ENCODE measurements at regions not wholly inside any gene's neighbourhood (a gene's known extent, or its start where the extent isn't known, plus 50 kb on each side); places are given as distances from the start of the nearest gene placed in this dataset.

DNA sequence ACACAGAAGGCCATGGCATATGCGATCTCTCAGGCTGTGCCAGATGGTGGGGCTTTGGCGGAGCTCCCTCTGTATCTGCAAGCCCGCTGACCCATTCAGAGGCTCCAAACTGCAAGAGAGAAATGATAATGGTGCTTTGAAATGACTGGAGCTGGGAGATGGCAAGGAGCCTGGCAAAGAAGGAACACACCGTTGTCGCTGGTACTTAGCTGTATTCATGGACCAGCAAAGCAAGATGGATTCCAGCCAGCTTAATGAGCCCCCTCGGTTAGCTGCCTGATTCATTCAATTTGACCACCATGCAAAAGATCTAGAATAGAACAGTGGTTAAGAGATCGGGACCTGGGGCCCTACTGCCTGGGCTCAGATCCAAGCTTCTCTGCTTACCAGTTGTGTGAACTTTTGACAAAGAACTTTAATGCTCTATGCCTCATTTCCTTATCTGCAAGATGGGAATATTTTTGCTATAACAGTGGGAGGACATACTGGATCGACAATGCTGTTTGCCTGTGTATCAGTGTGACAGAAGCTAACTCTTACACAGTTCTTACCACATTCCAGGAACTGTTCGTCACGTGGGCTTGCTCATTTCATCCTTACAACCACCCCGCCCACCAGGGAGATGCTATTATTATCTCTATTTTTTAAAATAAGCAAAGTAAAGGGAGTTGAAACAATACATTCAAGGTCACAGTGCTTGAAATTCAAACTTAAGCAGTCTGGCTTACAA lies 317.8 kb upstream of the SULF2 start:
- intact Hi-C loops (cut with micrococcal nuclease) = no loop called here
- Mint-ChIP-seq H3K36me3 (ENCODE audit: insufficient read depth, unreplicated experiment) (peaks cover 6% of the 10 kb centered on the region), H3K4me1 (ENCODE audit: insufficient read depth, unreplicated experiment) (peaks cover 30% of the 10 kb centered on the region), H3K27ac (ENCODE audit: low read depth, unreplicated experiment) (no peak overlapping the region), H3K9me3 (ENCODE audit: unreplicated experiment) (peaks cover 7% of the 10 kb centered on the region), H3K27me3 (ENCODE audit: insufficient read depth, unreplicated experiment) (peaks cover 21% of the 10 kb centered on the region), H3K4me3 (ENCODE audit: unreplicated experiment) (no peak overlapping the region)
- no TSS peak for BruUV-seq (replicated peaks)
- ChIA-PET CTCF (interaction anchor here (0.9 kb wide), 1 partner anchor 517 kb away, joined by 4 read pairs; no protein-coding TSS in a partner anchor), POLR2A (interaction anchor here (0.6 to 1.0 kb wide), 2 partner anchors 26 to 383 kb away, joined by 3 to 5 read pairs; no protein-coding TSS in a partner anchor)
- TF ChIP-seq, protein P1, sequence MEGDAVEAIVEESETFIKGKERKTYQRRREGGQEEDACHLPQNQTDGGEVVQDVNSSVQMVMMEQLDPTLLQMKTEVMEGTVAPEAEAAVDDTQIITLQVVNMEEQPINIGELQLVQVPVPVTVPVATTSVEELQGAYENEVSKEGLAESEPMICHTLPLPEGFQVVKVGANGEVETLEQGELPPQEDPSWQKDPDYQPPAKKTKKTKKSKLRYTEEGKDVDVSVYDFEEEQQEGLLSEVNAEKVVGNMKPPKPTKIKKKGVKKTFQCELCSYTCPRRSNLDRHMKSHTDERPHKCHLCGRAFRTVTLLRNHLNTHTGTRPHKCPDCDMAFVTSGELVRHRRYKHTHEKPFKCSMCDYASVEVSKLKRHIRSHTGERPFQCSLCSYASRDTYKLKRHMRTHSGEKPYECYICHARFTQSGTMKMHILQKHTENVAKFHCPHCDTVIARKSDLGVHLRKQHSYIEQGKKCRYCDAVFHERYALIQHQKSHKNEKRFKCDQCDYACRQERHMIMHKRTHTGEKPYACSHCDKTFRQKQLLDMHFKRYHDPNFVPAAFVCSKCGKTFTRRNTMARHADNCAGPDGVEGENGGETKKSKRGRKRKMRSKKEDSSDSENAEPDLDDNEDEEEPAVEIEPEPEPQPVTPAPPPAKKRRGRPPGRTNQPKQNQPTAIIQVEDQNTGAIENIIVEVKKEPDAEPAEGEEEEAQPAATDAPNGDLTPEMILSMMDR (IDR thresholded peaks at IDR 0.05; ENCODE audit: unreplicated experiment) = no peak
- no peak for DNase-seq (ENCODE audit: unreplicated experiment)

DNA sequence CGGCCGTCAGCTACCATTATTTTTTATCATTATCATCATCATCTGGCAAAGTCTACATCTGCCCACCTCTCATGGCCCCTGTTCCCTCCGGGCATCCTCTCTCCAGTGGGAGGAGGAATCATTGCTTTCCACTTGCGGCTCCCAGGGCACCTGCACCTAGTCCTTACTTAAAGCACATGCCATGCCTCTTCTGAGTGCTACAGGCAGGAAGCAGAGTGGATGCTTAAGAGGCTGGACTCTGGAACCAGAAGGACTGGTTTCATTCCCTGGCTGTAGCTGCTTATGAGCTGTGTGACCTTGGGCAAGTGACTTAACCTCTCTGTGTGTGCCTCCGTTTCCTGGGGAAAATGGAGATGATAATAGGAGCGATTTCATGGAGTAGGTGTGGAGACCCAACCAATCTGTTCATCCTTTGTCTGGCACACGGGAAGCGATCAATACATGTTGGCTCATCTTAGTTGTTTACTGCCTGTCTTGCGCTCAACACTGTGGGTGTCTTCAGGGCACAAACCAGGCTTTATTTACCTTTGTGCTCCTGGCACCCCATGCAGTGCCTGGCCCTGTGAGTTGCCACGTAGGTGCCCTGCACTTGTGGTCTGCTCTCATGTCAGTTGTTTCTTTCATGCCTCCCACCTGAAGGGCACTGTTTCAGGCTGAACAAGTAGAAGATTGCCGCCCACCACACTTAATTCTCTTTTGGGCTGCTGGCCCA lies 317.0 kb upstream of the SULF2 start:
- H3K9me3 Mint-ChIP-seq (ENCODE audit: unreplicated experiment) = peaks cover 7% of the 10 kb centered on the region
- TF ChIP-seq, protein P1 (IDR thresholded peaks at IDR 0.05; ENCODE audit: unreplicated experiment) = no peak
- H3K4me3 Mint-ChIP-seq (ENCODE audit: unreplicated experiment) = no peak overlapping the region
- peaks cover 21% of the 10 kb centered on the region for H3K27me3 Mint-ChIP-seq (ENCODE audit: insufficient read depth, unreplicated experiment)
- intact Hi-C loops (cut with micrococcal nuclease) = no loop called here
- H3K27ac Mint-ChIP-seq (ENCODE audit: low read depth, unreplicated experiment) = no peak overlapping the region
- POLR2A ChIA-PET = interaction anchor here (0.6 to 1.0 kb wide), 2 partner anchors 27 to 382 kb away, joined by 3 to 5 read pairs; no protein-coding TSS in a partner anchor
- BruUV-seq (replicated peaks) = no TSS peak
- peaks cover 23% of the 10 kb centered on the region for H3K4me1 Mint-ChIP-seq (ENCODE audit: insufficient read depth, unreplicated experiment)
- peaks cover 6% of the 10 kb centered on the region for H3K36me3 Mint-ChIP-seq (ENCODE audit: insufficient read depth, unreplicated experiment)
- DNase-seq (ENCODE audit: unreplicated experiment) = no peak
- CTCF ChIA-PET = interaction anchor here (0.9 kb wide), 1 partner anchor 518 kb away, joined by 4 read pairs; no protein-coding TSS in a partner anchor

DNA sequence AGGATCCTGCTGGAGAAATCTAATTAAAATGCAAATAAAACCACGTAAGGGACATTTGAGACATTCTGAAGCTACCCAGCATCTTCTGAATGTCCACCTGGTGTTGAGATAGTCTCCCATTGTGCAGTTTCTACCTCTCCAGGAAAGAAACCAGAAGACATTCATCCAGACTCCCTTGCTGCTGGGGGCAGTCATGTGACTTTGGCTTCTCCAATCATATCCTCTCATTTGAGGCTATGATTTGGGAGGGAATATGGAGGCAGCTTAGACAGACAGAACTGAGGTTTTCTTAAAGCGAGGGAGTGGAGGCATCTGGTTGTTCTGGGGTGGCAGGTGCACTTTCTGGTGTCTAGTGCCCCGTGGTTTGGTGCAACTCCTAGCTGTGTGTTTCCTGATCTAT lies 315.2 kb upstream of the SULF2 start:
- no TSS peak for BruUV-seq (replicated peaks)
- Mint-ChIP-seq H3K4me1 (ENCODE audit: insufficient read depth, unreplicated experiment) (peaks cover 14% of the 10 kb centered on the region), H3K4me3 (ENCODE audit: unreplicated experiment) (no peak overlapping the region), H3K36me3 (ENCODE audit: insufficient read depth, unreplicated experiment) (peaks cover 6% of the 10 kb centered on the region), H3K9me3 (ENCODE audit: unreplicated experiment) (no peaks in the 10 kb centered on the region), H3K27ac (ENCODE audit: low read depth, unreplicated experiment) (no peak overlapping the region), H3K27me3 (ENCODE audit: insufficient read depth, unreplicated experiment) (peaks cover 21% of the 10 kb centered on the region)
- POLR2A ChIA-PET = no interaction called here
- intact Hi-C loops (cut with micrococcal nuclease) = no loop called here
- CTCF ChIA-PET = no interaction called here
- TF ChIP-seq, protein P1 (IDR thresholded peaks at IDR 0.05; ENCODE audit: unreplicated experiment) = no peak
- no peak for DNase-seq (ENCODE audit: unreplicated experiment)

DNA sequence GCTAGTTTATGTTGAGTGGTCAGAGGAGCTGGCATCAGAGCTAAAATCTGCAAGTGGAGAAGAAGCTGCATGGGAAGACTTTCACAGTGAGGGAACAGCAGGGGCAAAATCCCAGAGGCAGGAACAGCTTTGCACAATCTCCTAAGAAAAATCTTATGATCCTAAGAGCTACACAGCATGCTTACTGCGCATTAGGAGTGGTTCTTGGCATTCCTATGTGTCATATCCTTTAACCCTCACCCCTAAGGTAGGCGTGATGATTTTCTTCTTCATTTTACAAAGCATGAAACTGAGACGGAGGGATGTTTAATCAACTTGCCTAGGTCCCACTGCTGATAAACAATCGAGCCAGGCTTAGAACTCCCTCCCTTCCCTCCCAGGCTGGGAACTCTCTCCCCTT lies 313.6 kb upstream of the SULF2 start:
- DNase-seq (ENCODE audit: unreplicated experiment) = no peak
- peaks cover 6% of the 10 kb centered on the region for H3K36me3 Mint-ChIP-seq (ENCODE audit: insufficient read depth, unreplicated experiment)
- no peaks in the 10 kb centered on the region for H3K9me3 Mint-ChIP-seq (ENCODE audit: unreplicated experiment)
- H3K4me1 Mint-ChIP-seq (ENCODE audit: insufficient read depth, unreplicated experiment) = peaks cover 14% of the 10 kb centered on the region
- H3K4me3 Mint-ChIP-seq (ENCODE audit: unreplicated experiment) = no peak overlapping the region
- intact Hi-C loops (cut with micrococcal nuclease) = no loop called here
- ChIA-PET POLR2A (interaction anchor here (0.5 to 2.4 kb wide), 9 partner anchors 9 to 962 kb away, joined by 3 to 8 read pairs (median 4); no protein-coding TSS in a partner anchor), CTCF (interaction anchor here (1.2 kb wide), 1 partner anchor 23 kb away, joined by 3 read pairs; no protein-coding TSS in a partner anchor)
- TF ChIP-seq, protein P1 (IDR thresholded peaks at IDR 0.05; ENCODE audit: unreplicated experiment) = no peak
- H3K27me3 Mint-ChIP-seq (ENCODE audit: insufficient read depth, unreplicated experiment) = peaks cover 21% of the 10 kb centered on the region
- H3K27ac Mint-ChIP-seq (ENCODE audit: low read depth, unreplicated experiment) = no peak overlapping the region
- BruUV-seq (replicated peaks) = no TSS peak

Data from MCF 10A (cell line).